SU-DHL-6 (cell line): ENCODE measurements at regions not wholly inside any gene's neighbourhood (a gene's known extent, or its start where the extent isn't known, plus 50 kb on each side); places are given as distances from the start of the nearest gene placed in this dataset.

Experiments
- H2AFZ ChIP-seq: fragments of 200-600 bp; sonication (generic); 2 replicates; pipeline ENCODE4 v1.6.1; 2014; ENCODE audit warnings: low read depth, mild to moderate bottlenecking, moderate library complexity, mixed read lengths, antibody characterized with exemption, low read length; ENCODE audit not compliant: severe bottlenecking
- H3F3A ChIP-seq: fragments of 200-600 bp; shearing (Covaris generic); 2 replicates; pipeline ENCODE4 v1.6.0; 2016; ENCODE audit warnings: antibody characterized with exemption, mild to moderate bottlenecking; ENCODE audit not compliant: insufficient read depth
- H3K27ac ChIP-seq: fragments of 200-600 bp; sonication (generic); 2 replicates; pipeline ENCODE4 v1.5.1; 2016; ENCODE audit warnings: low read depth, mild to moderate bottlenecking, low read length, moderate library complexity, mixed read lengths
- H3K27me3 ChIP-seq: fragments of 200-600 bp; sonication (generic), shearing (Covaris generic); 2 replicates; pipeline ENCODE4 v1.6.0; 2014; ENCODE audit warnings: mild to moderate bottlenecking, low read length
- H3K36me3 ChIP-seq: fragments of 200-600 bp; sonication (generic); 2 replicates; pipeline ENCODE4 v1.6.1; 2014; ENCODE audit warnings: mild to moderate bottlenecking, low read length, mixed read lengths
- H3K4me2 ChIP-seq: fragments of 300-600, 200-600 bp; shearing (Covaris generic), sonication (generic); 2 replicates; pipeline ENCODE4 v1.6.0; 2014; ENCODE audit warnings: low read length, low read depth, mild to moderate bottlenecking; ENCODE audit not compliant: poor library complexity, severe bottlenecking
- H3K4me3 ChIP-seq: fragments of 200-600 bp; sonication (generic); 2 replicates; pipeline ENCODE4 v1.5.1; 2014; ENCODE audit warnings: antibody characterized with exemption, low read length, mild to moderate bottlenecking, mixed read lengths; ENCODE audit not compliant: insufficient read depth, poor library complexity, severe bottlenecking
- H3K79me2 ChIP-seq: fragments of 200-600 bp; sonication (generic); 2 replicates; pipeline ENCODE4 v1.6.1; 2014; ENCODE audit warnings: mild to moderate bottlenecking, low read length, moderate library complexity; ENCODE audit not compliant: insufficient read depth
- H3K9ac ChIP-seq: fragments of 200-600 bp; sonication (generic); 2 replicates; pipeline ENCODE4 v1.7.0; 2014; ENCODE audit warnings: mild to moderate bottlenecking, low read length
- H3K9me2 ChIP-seq: fragments of 200-600 bp; sonication (generic); replicated peaks from 2 replicates; pipeline ENCODE4 v1.6.1; 2014; ENCODE audit warnings: low read length; ENCODE audit not compliant: insufficient read depth
- H3K9me3 ChIP-seq: fragments of 200-600 bp; sonication (generic); 2 replicates; pipeline ENCODE4 v1.6.1; 2014; ENCODE audit warnings: low read length, mixed read lengths; ENCODE audit not compliant: insufficient read depth
- H4K20me1 ChIP-seq: fragments of 200-600 bp; sonication (generic); 2 replicates; pipeline ENCODE4 v1.6.1; 2014; ENCODE audit warnings: low read depth, mild to moderate bottlenecking, antibody characterized with exemption, low read length, moderate library complexity, mixed read lengths
- CTCF ChIP-seq: fragments of 200-600 bp; sonication (generic); IDR thresholded peaks from one replicate; pipeline ENCODE4 v1.5.1; 2017; ENCODE audit warnings: antibody characterized with exemption, mild to moderate bottlenecking, low read length, moderate library complexity; ENCODE audit not compliant: insufficient read depth, poor library complexity, severe bottlenecking
- EZH2phosphoT487 ChIP-seq: fragments of 200-600 bp; sonication (generic), shearing (Covaris generic); conservative IDR thresholded peaks from 2 replicates; pipeline ENCODE4 v1.6.1; 2018; ENCODE audit warnings: mild to moderate bottlenecking, antibody characterized with exemption, low read length, moderate library complexity, mixed read lengths

GRCh38 chr9:118871531-118871930, 497.7 kb downstream of the BRINP1 start:
- no peaks in the 10 kb centered on the region for H3K9me3 ChIP-seq
- no peaks in the 10 kb centered on the region for H3K27me3 ChIP-seq
- no peak overlapping the region for H2AFZ ChIP-seq
- H3K4me3 ChIP-seq = no peak overlapping the region
- no peaks in the 10 kb centered on the region for H3F3A ChIP-seq
- H3K27ac ChIP-seq = no peak overlapping the region
- no peaks in the 10 kb centered on the region for H4K20me1 ChIP-seq
- no peaks in the 10 kb centered on the region for H3K36me3 ChIP-seq
- no peak overlapping the region for H3K4me2 ChIP-seq
- H3K9me2 ChIP-seq = no peaks in the 10 kb centered on the region
- TF ChIP-seq EZH2phosphoT487 (no peak), CTCF (no peak)
- H3K9ac ChIP-seq = no peak overlapping the region
- no peaks in the 10 kb centered on the region for H3K79me2 ChIP-seq

GRCh38 chr9:118882684-118883083, 486.6 kb downstream of the BRINP1 start:
- Histone ChIP-seq H3K27ac (no peak overlapping the region), H3K4me2 (no peak overlapping the region), H3K79me2 (no peaks in the 10 kb centered on the region), H3K9me3 (no peaks in the 10 kb centered on the region), H3K36me3 (no peaks in the 10 kb centered on the region), H3K4me3 (no peak overlapping the region), H3K27me3 (no peaks in the 10 kb centered on the region), H4K20me1 (no peaks in the 10 kb centered on the region), H3F3A (no peaks in the 10 kb centered on the region), H3K9ac (no peak overlapping the region), H3K9me2 (no peaks in the 10 kb centered on the region), H2AFZ (no peak overlapping the region)
- TF ChIP-seq CTCF (no peak), EZH2phosphoT487 (no peak)

- Histone ChIP-seq H2AFZ (no peak overlapping the region), H3K36me3 (no peaks in the 10 kb centered on the region), H3K9me3 (no peaks in the 10 kb centered on the region), H3K79me2 (no peaks in the 10 kb centered on the region), H3K27ac (no peak overlapping the region), H3K27me3 (no peaks in the 10 kb centered on the region), H3F3A (no peaks in the 10 kb centered on the region), H3K9ac (no peak overlapping the region), H3K4me3 (no peak overlapping the region), H3K4me2 (no peak overlapping the region), H3K9me2 (no peaks in the 10 kb centered on the region), H4K20me1 (no peaks in the 10 kb centered on the region)
- no peak for TF ChIP-seq EZH2phosphoT487
- TF ChIP-seq CTCF = no peak
Measured at GRCh38 chr9:118883411-118883810, 485.8 kb downstream of the BRINP1 start.

GRCh38 chr9:118891213-118891612, 478.0 kb downstream of the BRINP1 start:
- Histone ChIP-seq H3K9ac (no peak overlapping the region), H3K36me3 (no peaks in the 10 kb centered on the region), H4K20me1 (no peaks in the 10 kb centered on the region), H3K4me2 (no peak overlapping the region), H3K4me3 (no peak overlapping the region), H3K9me2 (no peaks in the 10 kb centered on the region), H3K9me3 (no peaks in the 10 kb centered on the region), H3K27me3 (no peaks in the 10 kb centered on the region), H3F3A (no peaks in the 10 kb centered on the region), H3K27ac (no peak overlapping the region), H3K79me2 (no peaks in the 10 kb centered on the region), H2AFZ (no peak overlapping the region)
- TF ChIP-seq EZH2phosphoT487 (no peak), CTCF (no peak)
